Mucosa of rectum (tissue), 2 donors: ENCODE measurements at regions not wholly inside any gene's neighbourhood (a gene's known extent, or its start where the extent isn't known, plus 50 kb on each side); places are given as distances from the start of the nearest gene placed in this dataset.
A peak's percentile ranks its signal among the peaks of the same experiment; 100 is the strongest.

Experiments
- H3K27ac ChIP-seq, 2 donors: one replicate each; pipeline ENCODE4 v1.7.0; 2013; ENCODE audit warnings: inconsistent platforms in 2 of 2, low read depth in 2 of 2, low read length in 2 of 2
- H3K27me3 ChIP-seq, 2 donors: one replicate each; pipeline ENCODE4 v1.7.0; 2013; ENCODE audit warnings: low read length in 2 of 2; ENCODE audit not compliant: control insufficient read depth in 2 of 2, insufficient read depth in 2 of 2
- H3K36me3 ChIP-seq, 2 donors: one replicate each; pipeline ENCODE4 v1.7.0; 2013; ENCODE audit warnings: low read length in 2 of 2; ENCODE audit not compliant: control insufficient read depth in 2 of 2, insufficient read depth in 2 of 2
- H3K4me1 ChIP-seq, 2 donors: one replicate each; pipeline ENCODE4 v1.7.0; 2013; ENCODE audit warnings: low read length in 2 of 2, mild to moderate bottlenecking in 1 of 2; ENCODE audit not compliant: control insufficient read depth in 2 of 2, insufficient read depth in 2 of 2
- H3K4me3 ChIP-seq, 2 donors: one replicate each; pipeline ENCODE4 v1.7.0; 2013; ENCODE audit warnings: low read length in 2 of 2
- H3K9ac ChIP-seq, 2 donors: one replicate each; pipeline ENCODE4 v1.7.0; 2013; ENCODE audit warnings: low read length in 2 of 2, low read depth in 1 of 2, mild to moderate bottlenecking in 1 of 2
- H3K9me3 ChIP-seq, 2 donors: one replicate each; pipeline ENCODE4 v1.7.0; 2013; ENCODE audit warnings: low read length in 2 of 2; ENCODE audit not compliant: control insufficient read depth in 2 of 2
- donor health status: healthy.
- donor health status: Normal muscosa, but diverticular disease.

DNA sequence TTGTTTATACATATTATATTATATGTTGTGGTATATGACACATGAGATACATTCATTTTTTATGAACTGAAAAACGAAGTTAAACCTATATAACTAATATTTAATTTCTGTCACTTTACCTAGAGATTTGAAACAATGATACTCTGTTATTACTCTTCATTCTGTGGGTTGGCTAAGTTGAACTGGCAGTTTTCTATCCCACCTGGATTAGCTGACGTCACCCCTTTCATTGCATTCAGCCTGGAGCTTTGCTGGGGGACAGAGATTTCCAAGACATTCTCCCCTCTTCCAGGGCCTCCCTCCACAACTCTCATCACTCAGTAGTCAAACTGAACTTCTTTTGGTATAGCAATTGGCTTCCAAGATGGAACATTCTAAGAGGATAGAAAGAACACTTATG is 309.2 kb upstream of the SATB1 start:
- no peaks in the 10 kb centered on the region for H3K4me1 ChIP-seq
- H3K9ac ChIP-seq: no peak overlapping the region
- H3K9me3 ChIP-seq: no peaks in the 10 kb centered on the region
- no peaks in the 10 kb centered on the region for H3K36me3 ChIP-seq
- no peak overlapping the region for H3K27ac ChIP-seq
- H3K4me3 ChIP-seq: no peak overlapping the region
- no peaks in the 10 kb centered on the region for H3K27me3 ChIP-seq

DNA sequence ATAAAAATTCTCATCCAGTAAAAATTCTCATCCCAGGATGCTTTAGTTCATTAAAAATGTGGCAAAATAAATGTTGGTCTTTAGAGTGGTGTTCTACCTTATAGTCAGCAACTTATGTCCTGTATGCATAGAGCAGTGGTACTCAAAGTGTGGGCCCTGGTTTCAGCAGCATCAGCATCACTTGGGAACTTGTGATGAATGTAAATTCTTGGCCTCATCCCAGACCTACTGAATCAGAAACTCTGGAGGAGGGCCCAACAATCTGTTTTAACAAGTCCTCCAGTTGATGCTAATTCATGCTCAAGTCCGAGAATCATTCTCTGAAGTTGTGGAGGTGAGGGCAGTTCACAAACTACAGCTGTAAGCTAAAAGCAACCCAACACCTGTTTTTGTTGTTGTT is 307.3 kb upstream of the SATB1 start:
- Histone ChIP-seq H3K27ac (no peak overlapping the region), H3K4me3 (no peak overlapping the region), H3K36me3 (no peaks in the 10 kb centered on the region), H3K4me1 (no peaks in the 10 kb centered on the region), H3K9me3 (no peaks in the 10 kb centered on the region), H3K9ac (no peak overlapping the region), H3K27me3 (no peaks in the 10 kb centered on the region)

DNA sequence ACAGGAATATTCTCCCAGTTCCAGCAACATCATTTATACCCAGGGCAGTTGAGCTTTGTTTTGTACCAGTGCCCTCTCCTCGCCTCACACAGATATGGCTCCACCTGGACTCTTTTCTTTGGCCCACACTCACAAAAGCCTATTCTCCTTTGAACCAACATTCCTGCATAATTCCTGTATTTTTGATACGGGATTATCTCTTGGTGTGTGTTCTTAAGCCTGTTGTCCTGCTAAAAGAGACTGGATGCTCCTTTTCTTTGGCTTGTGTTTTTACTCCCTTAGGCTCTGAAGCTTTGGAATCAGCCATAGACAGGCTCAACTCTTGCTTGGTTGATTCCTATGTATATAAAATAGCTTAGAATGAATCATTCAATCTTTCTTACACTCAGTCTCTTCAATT is 305.4 kb upstream of the SATB1 start:
- no peaks in the 10 kb centered on the region for H3K4me1 ChIP-seq
- no peaks in the 10 kb centered on the region for H3K36me3 ChIP-seq
- H3K27ac ChIP-seq: no peak overlapping the region
- no peak overlapping the region for H3K9ac ChIP-seq
- H3K27me3 ChIP-seq: no peaks in the 10 kb centered on the region
- H3K9me3 ChIP-seq: no peaks in the 10 kb centered on the region
- no peak overlapping the region for H3K4me3 ChIP-seq

GRCh38 chr3:18729671-18730070 is 304.5 kb upstream of the SATB1 start:
- H3K4me1 ChIP-seq: no peaks in the 10 kb centered on the region
- no peaks in the 10 kb centered on the region for H3K9me3 ChIP-seq
- no peaks in the 10 kb centered on the region for H3K36me3 ChIP-seq
- H3K4me3 ChIP-seq: no peak overlapping the region
- no peak overlapping the region for H3K9ac ChIP-seq
- H3K27me3 ChIP-seq: no peaks in the 10 kb centered on the region
- H3K27ac ChIP-seq: no peak overlapping the region

GRCh38 chr3:18725668-18726407 is 300.7 kb upstream of the SATB1 start:
- no peaks in the 10 kb centered on the region for H3K9me3 ChIP-seq
- H3K27ac ChIP-seq: no peak overlapping the region
- H3K4me1 ChIP-seq: no peaks in the 10 kb centered on the region
- H3K4me3 ChIP-seq: no peak overlapping the region
- no peaks in the 10 kb centered on the region for H3K27me3 ChIP-seq
- peak overlapping the region in 1 of 2 donors; percentile 32 for H3K9ac ChIP-seq
- no peaks in the 10 kb centered on the region for H3K36me3 ChIP-seq

DNA sequence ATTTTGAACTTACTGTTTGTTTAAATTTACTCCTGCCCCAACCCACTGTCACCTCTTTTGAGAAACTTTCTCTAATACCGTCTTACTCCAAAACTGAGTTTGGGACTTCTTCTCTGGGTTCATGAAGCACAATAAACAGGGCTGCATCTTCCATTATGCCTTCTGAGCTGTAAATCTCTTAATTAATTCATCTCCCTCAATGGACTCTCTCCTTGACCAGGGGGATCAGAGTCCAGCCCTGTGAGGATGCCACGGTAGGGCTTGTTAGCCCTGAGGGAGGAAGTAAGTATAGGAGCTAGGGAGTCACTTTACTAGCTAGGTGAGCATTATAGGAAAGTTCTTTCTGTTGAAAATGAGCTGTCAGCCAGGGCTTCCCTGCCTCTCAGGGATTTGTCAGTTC is 299.3 kb upstream of the SATB1 start:
- Histone ChIP-seq H3K36me3 (no peaks in the 10 kb centered on the region), H3K9me3 (no peaks in the 10 kb centered on the region), H3K9ac (no peak overlapping the region), H3K4me3 (no peak overlapping the region), H3K27me3 (no peaks in the 10 kb centered on the region), H3K27ac (no peak overlapping the region), H3K4me1 (no peaks in the 10 kb centered on the region)

GRCh38 chr3:18723206-18723810 is 298.2 kb upstream of the SATB1 start:
- Histone ChIP-seq H3K9ac (no peak overlapping the region), H3K4me3 (no peak overlapping the region), H3K27me3 (no peaks in the 10 kb centered on the region), H3K4me1 (no peaks in the 10 kb centered on the region), H3K27ac (no peak overlapping the region), H3K9me3 (no peaks in the 10 kb centered on the region), H3K36me3 (no peaks in the 10 kb centered on the region)

DNA sequence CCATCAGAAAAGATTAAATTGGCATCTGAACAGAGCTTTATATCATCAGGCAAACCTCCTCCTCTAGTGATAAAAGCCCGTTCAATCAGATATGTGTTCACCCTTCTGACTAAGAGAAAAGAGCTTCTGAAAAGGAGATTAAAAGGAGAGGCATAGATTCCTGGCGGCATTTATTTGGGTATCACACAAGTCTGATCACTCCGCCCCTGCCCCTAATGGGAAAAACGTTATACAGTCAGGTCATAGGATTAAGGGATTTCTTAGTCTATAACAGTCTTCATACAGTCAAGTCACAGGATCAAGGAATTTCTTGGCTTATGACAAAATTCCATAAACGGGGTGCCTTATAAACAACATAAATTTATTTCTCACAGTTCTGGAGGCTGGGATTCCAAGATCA is 295.4 kb upstream of the SATB1 start:
- no peaks in the 10 kb centered on the region for H3K9me3 ChIP-seq
- H3K4me3 ChIP-seq: no peak overlapping the region
- no peak overlapping the region for H3K9ac ChIP-seq
- H3K27me3 ChIP-seq: no peaks in the 10 kb centered on the region
- H3K36me3 ChIP-seq: no peaks in the 10 kb centered on the region
- H3K4me1 ChIP-seq: no peaks in the 10 kb centered on the region
- no peak overlapping the region for H3K27ac ChIP-seq

DNA sequence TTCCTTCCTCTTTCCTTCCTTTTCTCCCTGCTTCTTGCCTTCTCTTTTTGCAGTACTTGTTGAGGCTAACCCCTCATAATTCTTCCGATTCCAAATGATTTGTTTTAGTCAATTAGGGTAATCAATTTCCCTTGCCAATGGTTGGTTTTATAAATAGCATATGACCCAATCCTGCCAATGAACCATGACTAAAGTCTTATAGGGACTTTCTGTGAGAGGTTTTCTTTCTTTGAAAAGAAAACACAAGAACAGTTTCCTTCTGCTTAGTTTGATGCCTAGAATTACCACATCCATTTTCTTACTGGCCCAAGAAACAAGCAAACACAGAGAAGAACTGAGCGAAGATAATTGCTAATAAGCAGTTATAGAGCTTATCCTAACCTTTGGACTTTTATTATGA is 292.5 kb upstream of the SATB1 start:
- no peaks in the 10 kb centered on the region for H3K4me1 ChIP-seq
- H3K4me3 ChIP-seq: no peak overlapping the region
- no peaks in the 10 kb centered on the region for H3K36me3 ChIP-seq
- H3K27me3 ChIP-seq: no peaks in the 10 kb centered on the region
- no peaks in the 10 kb centered on the region for H3K9me3 ChIP-seq
- H3K27ac ChIP-seq: no peak overlapping the region
- no peak overlapping the region for H3K9ac ChIP-seq

- no peaks in the 10 kb centered on the region for H3K9me3 ChIP-seq
- H3K27ac ChIP-seq: no peak overlapping the region
- no peak overlapping the region for H3K9ac ChIP-seq
- no peak overlapping the region for H3K4me3 ChIP-seq
- no peaks in the 10 kb centered on the region for H3K4me1 ChIP-seq
- H3K27me3 ChIP-seq: no peaks in the 10 kb centered on the region
- H3K36me3 ChIP-seq: no peaks in the 10 kb centered on the region
These were observed 291.7 kb upstream of the SATB1 start for GRCh38 chr3:18716821-18717220.
